ENCODE measurements at regions not wholly inside any gene's neighbourhood (a gene's known extent, or its start where the extent isn't known, plus 50 kb on each side); places are given as distances from the start of the nearest gene placed in this dataset.

GRCh38 chr4:107404591-107405300 lies 315.3 kb downstream of the PAPSS1 start:
- TF ChIP-seq, protein P1, sequence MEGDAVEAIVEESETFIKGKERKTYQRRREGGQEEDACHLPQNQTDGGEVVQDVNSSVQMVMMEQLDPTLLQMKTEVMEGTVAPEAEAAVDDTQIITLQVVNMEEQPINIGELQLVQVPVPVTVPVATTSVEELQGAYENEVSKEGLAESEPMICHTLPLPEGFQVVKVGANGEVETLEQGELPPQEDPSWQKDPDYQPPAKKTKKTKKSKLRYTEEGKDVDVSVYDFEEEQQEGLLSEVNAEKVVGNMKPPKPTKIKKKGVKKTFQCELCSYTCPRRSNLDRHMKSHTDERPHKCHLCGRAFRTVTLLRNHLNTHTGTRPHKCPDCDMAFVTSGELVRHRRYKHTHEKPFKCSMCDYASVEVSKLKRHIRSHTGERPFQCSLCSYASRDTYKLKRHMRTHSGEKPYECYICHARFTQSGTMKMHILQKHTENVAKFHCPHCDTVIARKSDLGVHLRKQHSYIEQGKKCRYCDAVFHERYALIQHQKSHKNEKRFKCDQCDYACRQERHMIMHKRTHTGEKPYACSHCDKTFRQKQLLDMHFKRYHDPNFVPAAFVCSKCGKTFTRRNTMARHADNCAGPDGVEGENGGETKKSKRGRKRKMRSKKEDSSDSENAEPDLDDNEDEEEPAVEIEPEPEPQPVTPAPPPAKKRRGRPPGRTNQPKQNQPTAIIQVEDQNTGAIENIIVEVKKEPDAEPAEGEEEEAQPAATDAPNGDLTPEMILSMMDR (IDR thresholded peaks at IDR 0.05; ENCODE audit: low read depth, low read length, poor library complexity, severe bottlenecking), result no peak
- no peak for TF ChIP-seq EZH2phosphoT487 (IDR thresholded peaks at IDR 0.05; ENCODE audit: borderline replicate concordance, low read length)

Data from DOHH2 (cell line).